ENCODE measurements at regions not wholly inside any gene's neighbourhood (a gene's known extent, or its start where the extent isn't known, plus 50 kb on each side); places are given as distances from the start of the nearest gene placed in this dataset.

GRCh38 chr10:24136070-24136469 lies 72.9 kb upstream of the KIAA1217 start:
- no peak overlapping the region for H3K4me3 ChIP-seq (ENCODE audit: control insufficient read depth, low read depth, low read length)
- no peak for TF ChIP-seq CTCF (conservative IDR thresholded peaks at IDR 0.05; ENCODE audit: control insufficient read depth, insufficient read depth, low read depth, low read length)
- DNase-seq (ENCODE audit: low read depth) = no peak

GRCh38 chr10:24147321-24147720 lies 61.6 kb upstream of the KIAA1217 start:
- TF ChIP-seq CTCF (conservative IDR thresholded peaks at IDR 0.05; ENCODE audit: control insufficient read depth, insufficient read depth, low read depth, low read length) = no peak
- DNase-seq (ENCODE audit: low read depth) = no peak
- no peak overlapping the region for H3K4me3 ChIP-seq (ENCODE audit: control insufficient read depth, low read depth, low read length)

- TF ChIP-seq CTCF (conservative IDR thresholded peaks at IDR 0.05; ENCODE audit: control insufficient read depth, insufficient read depth, low read depth, low read length) = no peak
- no peak overlapping the region for H3K4me3 ChIP-seq (ENCODE audit: control insufficient read depth, low read depth, low read length)
- DNase-seq (ENCODE audit: low read depth) = no peak
These were observed 59.3 kb upstream of the KIAA1217 start for GRCh38 chr10:24149640-24150039.

- H3K4me3 ChIP-seq (ENCODE audit: control insufficient read depth, low read depth, low read length) = no peak overlapping the region
- TF ChIP-seq CTCF (conservative IDR thresholded peaks at IDR 0.05; ENCODE audit: control insufficient read depth, insufficient read depth, low read depth, low read length) = no peak
- DNase-seq (ENCODE audit: low read depth) = no peak
These were observed 58.1 kb upstream of the KIAA1217 start for GRCh38 chr10:24150853-24151252.

GRCh38 chr10:24152270-24152669 lies 56.7 kb upstream of the KIAA1217 start:
- DNase-seq (ENCODE audit: low read depth) = no peak
- H3K4me3 ChIP-seq (ENCODE audit: control insufficient read depth, low read depth, low read length) = no peak overlapping the region
- no peak for TF ChIP-seq CTCF (conservative IDR thresholded peaks at IDR 0.05; ENCODE audit: control insufficient read depth, insufficient read depth, low read depth, low read length)

- no peak overlapping the region for H3K4me3 ChIP-seq (ENCODE audit: control insufficient read depth, low read depth, low read length)
- DNase-seq (ENCODE audit: low read depth) = no peak
- no peak for TF ChIP-seq CTCF (conservative IDR thresholded peaks at IDR 0.05; ENCODE audit: control insufficient read depth, insufficient read depth, low read depth, low read length)
These were observed 55.9 kb upstream of the KIAA1217 start for GRCh38 chr10:24153031-24153430.

GRCh38 chr10:24153537-24153936 lies 55.4 kb upstream of the KIAA1217 start:
- DNase-seq (ENCODE audit: low read depth) = no peak
- TF ChIP-seq CTCF (conservative IDR thresholded peaks at IDR 0.05; ENCODE audit: control insufficient read depth, insufficient read depth, low read depth, low read length) = no peak
- H3K4me3 ChIP-seq (ENCODE audit: control insufficient read depth, low read depth, low read length) = no peak overlapping the region

Data from fibroblast of mammary gland (primary cell).